Lower leg skin (tissue), 4 donors: ENCODE measurements at regions not wholly inside any gene's neighbourhood (a gene's known extent, or its start where the extent isn't known, plus 50 kb on each side); places are given as distances from the start of the nearest gene placed in this dataset.

ENCODE experiments used
- DNase-seq, 2 donors: peaks; one replicate each; pipeline ENCODE4 v3.0.0-alpha.2; 2019; ENCODE audit warnings: low spot score in 2 of 2
- H3K4me3 ChIP-seq: fragments of 200-600 bp; sonication (generic); 2 replicates; pipeline ENCODE4 v1.5.1; 2017; ENCODE audit warnings: mild to moderate bottlenecking, low read depth; ENCODE audit not compliant: poor library complexity, severe bottlenecking
- CTCF ChIP-seq, 3 donors: fragments of 450-650 bp; IDR thresholded peaks; one replicate each; pipeline ENCODE4 v1.5.1; 2016; ENCODE audit warnings: antibody characterized with exemption in 3 of 3, mild to moderate bottlenecking in 3 of 3, moderate library complexity in 2 of 3
- POLR2A ChIP-seq, 2 donors: fragments of 450-650 bp; IDR thresholded peaks; one replicate each; pipeline ENCODE4 v1.6.1; 2016 to 2017; ENCODE audit warnings: antibody characterized with exemption in 2 of 2, mild to moderate bottlenecking in 1 of 2, moderate library complexity in 1 of 2
- WGBS, 2 donors: methylation state at CpG; one replicate each; pipeline ENCODE4 v1.1.5; 2018; 5-methylcytosine and 5-hydroxymethylcytosine counted together
- intact Hi-C: fragments of 100-400 bp; cut with DNase I; formaldehyde crosslinking; loops from one replicate; pipeline ENCODE4 v1.15.0; 2023; ENCODE audit warnings: low total_unique reads

GRCh38 chr11:15635521-15635920 lies 520.8 kb downstream of the INSC start:
- no peak for DNase-seq
- WGBS, 2 donors = 93 to 97% methylated on average over 2 of the region's 2 CpGs
- intact Hi-C loops = no loop called here
- TF ChIP-seq POLR2A (IDR thresholded peaks at IDR 0.05) = no peak
- TF ChIP-seq CTCF (IDR thresholded peaks at IDR 0.05) = no peak
- no peak overlapping the region for H3K4me3 ChIP-seq

GRCh38 chr11:15636521-15637089 lies 521.9 kb downstream of the INSC start:
- DNase-seq = no peak
- no peak overlapping the region for H3K4me3 ChIP-seq
- intact Hi-C loops = no loop called here
- TF ChIP-seq CTCF (IDR thresholded peaks at IDR 0.05) (no peak), POLR2A (IDR thresholded peaks at IDR 0.05) (no peak)
- 81 to 89% methylated on average over 3 of the region's 3 CpGs for WGBS, 2 donors

- peak in 1 of 2 donors; percentile 47 for DNase-seq
- WGBS, 2 donors = 50 to 82% methylated on average over 1 of the region's 1 CpG
- H3K4me3 ChIP-seq = no peak overlapping the region
- TF ChIP-seq CTCF (IDR thresholded peaks at IDR 0.05) = no peak
- no peak for TF ChIP-seq POLR2A (IDR thresholded peaks at IDR 0.05)
- intact Hi-C loops = no loop called here
Measured at GRCh38 chr11:15638386-15638787, 523.7 kb downstream of the INSC start.

- H3K4me3 ChIP-seq = no peak overlapping the region
- 74 to 75% methylated on average over 9 of the region's 9 CpGs for WGBS, 2 donors
- TF ChIP-seq POLR2A (IDR thresholded peaks at IDR 0.05) (no peak), CTCF (IDR thresholded peaks at IDR 0.05) (no peak)
- DNase-seq = no peak
- intact Hi-C loops = no loop called here
Measured at GRCh38 chr11:15640318-15640717, 525.6 kb downstream of the INSC start.

- intact Hi-C loops = no loop called here
- no peak for DNase-seq
Measured at GRCh38 chr11:15641271-15642045, 526.7 kb downstream of the INSC start.

More at GRCh38 chr11:15641271-15642045, 526.7 kb downstream of the INSC start:
- H3K4me3 ChIP-seq = no peak overlapping the region
- TF ChIP-seq CTCF (IDR thresholded peaks at IDR 0.05) = no peak
- 59 to 61% methylated on average over 9 of the region's 9 CpGs for WGBS, 2 donors
